ENCODE measurements at regions not wholly inside any gene's neighbourhood (a gene's known extent, or its start where the extent isn't known, plus 50 kb on each side); places are given as distances from the start of the nearest gene placed in this dataset.

DNA sequence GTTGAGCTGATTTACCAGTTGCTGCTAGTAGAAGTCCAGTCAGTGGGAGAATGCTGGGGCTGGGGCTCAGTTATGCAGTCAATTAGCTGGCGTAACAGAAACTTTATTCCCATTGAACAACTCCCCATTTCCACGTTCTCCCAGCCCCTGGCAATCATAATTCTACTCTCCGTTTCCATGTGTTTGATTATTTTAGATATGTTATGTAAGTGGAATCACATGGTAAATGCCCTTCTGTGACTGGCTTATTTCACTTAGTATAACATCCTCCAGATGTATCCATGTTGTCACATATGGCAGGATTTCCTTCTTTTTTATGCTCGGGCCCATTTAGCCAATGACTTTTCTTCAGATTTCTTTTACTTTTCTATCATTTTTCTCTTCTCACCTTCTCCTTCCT lies 61.1 kb upstream of the EXOC4 start:
- TF ChIP-seq, protein P1, sequence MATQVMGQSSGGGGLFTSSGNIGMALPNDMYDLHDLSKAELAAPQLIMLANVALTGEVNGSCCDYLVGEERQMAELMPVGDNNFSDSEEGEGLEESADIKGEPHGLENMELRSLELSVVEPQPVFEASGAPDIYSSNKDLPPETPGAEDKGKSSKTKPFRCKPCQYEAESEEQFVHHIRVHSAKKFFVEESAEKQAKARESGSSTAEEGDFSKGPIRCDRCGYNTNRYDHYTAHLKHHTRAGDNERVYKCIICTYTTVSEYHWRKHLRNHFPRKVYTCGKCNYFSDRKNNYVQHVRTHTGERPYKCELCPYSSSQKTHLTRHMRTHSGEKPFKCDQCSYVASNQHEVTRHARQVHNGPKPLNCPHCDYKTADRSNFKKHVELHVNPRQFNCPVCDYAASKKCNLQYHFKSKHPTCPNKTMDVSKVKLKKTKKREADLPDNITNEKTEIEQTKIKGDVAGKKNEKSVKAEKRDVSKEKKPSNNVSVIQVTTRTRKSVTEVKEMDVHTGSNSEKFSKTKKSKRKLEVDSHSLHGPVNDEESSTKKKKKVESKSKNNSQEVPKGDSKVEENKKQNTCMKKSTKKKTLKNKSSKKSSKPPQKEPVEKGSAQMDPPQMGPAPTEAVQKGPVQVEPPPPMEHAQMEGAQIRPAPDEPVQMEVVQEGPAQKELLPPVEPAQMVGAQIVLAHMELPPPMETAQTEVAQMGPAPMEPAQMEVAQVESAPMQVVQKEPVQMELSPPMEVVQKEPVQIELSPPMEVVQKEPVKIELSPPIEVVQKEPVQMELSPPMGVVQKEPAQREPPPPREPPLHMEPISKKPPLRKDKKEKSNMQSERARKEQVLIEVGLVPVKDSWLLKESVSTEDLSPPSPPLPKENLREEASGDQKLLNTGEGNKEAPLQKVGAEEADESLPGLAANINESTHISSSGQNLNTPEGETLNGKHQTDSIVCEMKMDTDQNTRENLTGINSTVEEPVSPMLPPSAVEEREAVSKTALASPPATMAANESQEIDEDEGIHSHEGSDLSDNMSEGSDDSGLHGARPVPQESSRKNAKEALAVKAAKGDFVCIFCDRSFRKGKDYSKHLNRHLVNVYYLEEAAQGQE (IDR thresholded peaks at IDR 0.05; ENCODE audit: insufficient replicate concordance, low read depth) = no peak
- TF ChIP-seq POLR2AphosphoS5 (IDR thresholded peaks at IDR 0.05; ENCODE audit: low read depth) (no peak), GABPA (IDR thresholded peaks at IDR 0.05; ENCODE audit: low read depth) (no peak), SPI1 (IDR thresholded peaks at IDR 0.05; ENCODE audit: borderline replicate concordance, low read depth) (no peak)
- TF ChIP-seq, protein P2, sequence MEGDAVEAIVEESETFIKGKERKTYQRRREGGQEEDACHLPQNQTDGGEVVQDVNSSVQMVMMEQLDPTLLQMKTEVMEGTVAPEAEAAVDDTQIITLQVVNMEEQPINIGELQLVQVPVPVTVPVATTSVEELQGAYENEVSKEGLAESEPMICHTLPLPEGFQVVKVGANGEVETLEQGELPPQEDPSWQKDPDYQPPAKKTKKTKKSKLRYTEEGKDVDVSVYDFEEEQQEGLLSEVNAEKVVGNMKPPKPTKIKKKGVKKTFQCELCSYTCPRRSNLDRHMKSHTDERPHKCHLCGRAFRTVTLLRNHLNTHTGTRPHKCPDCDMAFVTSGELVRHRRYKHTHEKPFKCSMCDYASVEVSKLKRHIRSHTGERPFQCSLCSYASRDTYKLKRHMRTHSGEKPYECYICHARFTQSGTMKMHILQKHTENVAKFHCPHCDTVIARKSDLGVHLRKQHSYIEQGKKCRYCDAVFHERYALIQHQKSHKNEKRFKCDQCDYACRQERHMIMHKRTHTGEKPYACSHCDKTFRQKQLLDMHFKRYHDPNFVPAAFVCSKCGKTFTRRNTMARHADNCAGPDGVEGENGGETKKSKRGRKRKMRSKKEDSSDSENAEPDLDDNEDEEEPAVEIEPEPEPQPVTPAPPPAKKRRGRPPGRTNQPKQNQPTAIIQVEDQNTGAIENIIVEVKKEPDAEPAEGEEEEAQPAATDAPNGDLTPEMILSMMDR (IDR thresholded peaks at IDR 0.05; ENCODE audit: insufficient read depth, low read length) = no peak
- Histone ChIP-seq H3K27me3 (ENCODE audit: insufficient read depth, poor library complexity, severe bottlenecking) (no peaks in the 10 kb centered on the region), H3K27ac (replicated peaks) (no peak overlapping the region), H3K4me3 (replicated peaks; ENCODE audit: insufficient read depth, low read length) (no peak overlapping the region)
- DNase-seq (ENCODE audit: low read depth in 1 of 2, low spot score in 1 of 2) = no peak

DNA sequence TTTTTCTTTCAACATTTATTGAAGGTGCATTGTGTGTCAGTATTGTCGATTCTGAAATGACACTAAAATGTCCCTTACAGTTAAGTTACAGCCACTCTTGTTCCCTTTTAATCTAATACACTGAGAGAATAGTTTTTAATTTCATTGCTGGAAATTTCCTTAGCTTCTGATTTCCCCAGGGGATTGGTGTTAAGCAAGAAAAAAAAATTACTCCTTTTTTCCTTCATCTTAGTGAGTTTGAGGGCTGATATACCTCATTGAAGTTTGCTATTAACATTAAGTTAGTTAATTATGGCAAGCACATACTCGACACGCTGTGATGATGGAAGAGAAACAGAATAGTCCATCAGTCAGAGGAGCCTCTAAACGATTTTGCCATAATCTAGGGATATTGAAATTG lies 57.0 kb upstream of the EXOC4 start:
- DNase-seq (ENCODE audit: low read depth in 1 of 2, low spot score in 1 of 2) = no peak
- H3K27me3 ChIP-seq (ENCODE audit: insufficient read depth, poor library complexity, severe bottlenecking) = no peaks in the 10 kb centered on the region
- H3K4me3 ChIP-seq (replicated peaks; ENCODE audit: insufficient read depth, low read length) = no peak overlapping the region
- H3K27ac ChIP-seq (replicated peaks) = no peak overlapping the region
- TF ChIP-seq, protein P1 (IDR thresholded peaks at IDR 0.05; ENCODE audit: insufficient replicate concordance, low read depth) = no peak
- no peak for TF ChIP-seq SPI1 (IDR thresholded peaks at IDR 0.05; ENCODE audit: borderline replicate concordance, low read depth)
- TF ChIP-seq, protein P2 (IDR thresholded peaks at IDR 0.05; ENCODE audit: insufficient read depth, low read length) = no peak
- no peak for TF ChIP-seq GABPA (IDR thresholded peaks at IDR 0.05; ENCODE audit: low read depth)
- no peak for TF ChIP-seq POLR2AphosphoS5 (IDR thresholded peaks at IDR 0.05; ENCODE audit: low read depth)

DNA sequence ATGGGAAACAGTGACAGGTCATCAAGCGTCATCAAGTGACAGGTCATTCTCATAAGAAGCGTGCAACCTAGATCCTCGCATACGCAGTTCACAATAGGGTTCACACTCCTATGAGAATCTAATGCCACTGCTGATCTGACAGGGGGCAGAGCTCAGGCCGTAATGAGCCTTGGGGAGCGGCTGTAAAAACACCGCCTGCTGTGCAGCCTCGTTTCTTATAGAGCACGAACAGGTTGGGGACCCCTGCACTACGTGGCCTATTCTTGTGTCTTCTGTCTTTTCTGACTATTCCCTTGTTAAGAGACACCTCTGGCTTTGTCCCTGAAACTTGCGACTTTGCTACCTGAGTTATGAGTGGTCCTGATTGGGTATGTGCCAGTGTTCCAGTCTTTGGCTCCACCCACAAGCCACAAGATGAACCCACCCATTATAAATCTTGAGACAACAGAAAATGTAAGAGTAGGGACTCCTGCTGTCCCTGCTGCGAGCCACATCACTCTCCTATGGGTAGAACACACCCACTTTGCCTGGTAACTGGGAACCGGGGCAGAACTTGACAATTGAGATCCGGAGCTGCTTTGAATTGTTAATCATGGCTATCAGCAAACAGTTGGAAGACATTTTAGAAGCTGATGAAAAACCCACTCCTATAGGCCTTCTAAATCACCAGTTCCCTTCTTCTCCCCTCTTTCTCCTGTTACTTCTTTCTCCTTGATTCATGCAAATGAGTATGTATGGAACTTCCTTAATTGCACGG lies 55.8 kb upstream of the EXOC4 start:
- H3K27ac ChIP-seq (replicated peaks) = no peak overlapping the region
- TF ChIP-seq, protein P2 (IDR thresholded peaks at IDR 0.05; ENCODE audit: insufficient read depth, low read length) = no peak
- TF ChIP-seq GABPA (IDR thresholded peaks at IDR 0.05; ENCODE audit: low read depth) = no peak
- no peak for TF ChIP-seq SPI1 (IDR thresholded peaks at IDR 0.05; ENCODE audit: borderline replicate concordance, low read depth)
- H3K27me3 ChIP-seq (ENCODE audit: insufficient read depth, poor library complexity, severe bottlenecking) = no peaks in the 10 kb centered on the region
- H3K4me3 ChIP-seq (replicated peaks; ENCODE audit: insufficient read depth, low read length) = no peak overlapping the region
- no peak for DNase-seq (ENCODE audit: low read depth in 1 of 2, low spot score in 1 of 2)

Data from HL-60 (cell line).